ENCODE measurements at regions not wholly inside any gene's neighbourhood (a gene's known extent, or its start where the extent isn't known, plus 50 kb on each side); places are given as distances from the start of the nearest gene placed in this dataset.

DNA sequence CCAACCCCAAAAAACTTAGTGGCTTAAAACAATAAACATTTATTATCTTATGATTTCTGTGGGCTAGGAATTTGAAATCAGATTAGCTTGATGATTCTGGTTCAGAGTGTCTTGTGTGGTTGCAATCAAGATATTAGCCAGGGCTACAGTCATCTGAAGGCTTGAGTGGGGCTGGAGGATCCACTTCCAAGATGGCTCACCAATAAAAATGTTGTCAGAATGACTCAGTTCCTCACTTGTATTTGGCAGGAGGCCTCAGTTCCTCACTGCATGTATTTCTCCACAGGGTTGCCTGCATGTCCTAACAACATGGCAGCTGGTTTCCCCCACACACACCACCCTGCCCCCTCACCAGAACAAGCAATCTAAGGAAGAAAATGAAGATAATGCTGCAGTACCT, 98.2 kb upstream of the NIPBL start:
- TF ChIP-seq SIN3A (IDR thresholded peaks at IDR 0.05; ENCODE audit: borderline replicate concordance, insufficient read depth, low read length) = no peak
- TF ChIP-seq POLR2AphosphoS5 (IDR thresholded peaks at IDR 0.05; ENCODE audit: low read depth, low read length) = no peak
- TF ChIP-seq TAF1 (IDR thresholded peaks at IDR 0.05; ENCODE audit: borderline replicate concordance, insufficient read depth, low read length) = no peak
- TF ChIP-seq FOXP2 (optimal IDR thresholded peaks at IDR 0.05; ENCODE audit: borderline replicate concordance, extremely low read depth, extremely low read length, insufficient read depth) = no peak
- TF ChIP-seq, protein P1, sequence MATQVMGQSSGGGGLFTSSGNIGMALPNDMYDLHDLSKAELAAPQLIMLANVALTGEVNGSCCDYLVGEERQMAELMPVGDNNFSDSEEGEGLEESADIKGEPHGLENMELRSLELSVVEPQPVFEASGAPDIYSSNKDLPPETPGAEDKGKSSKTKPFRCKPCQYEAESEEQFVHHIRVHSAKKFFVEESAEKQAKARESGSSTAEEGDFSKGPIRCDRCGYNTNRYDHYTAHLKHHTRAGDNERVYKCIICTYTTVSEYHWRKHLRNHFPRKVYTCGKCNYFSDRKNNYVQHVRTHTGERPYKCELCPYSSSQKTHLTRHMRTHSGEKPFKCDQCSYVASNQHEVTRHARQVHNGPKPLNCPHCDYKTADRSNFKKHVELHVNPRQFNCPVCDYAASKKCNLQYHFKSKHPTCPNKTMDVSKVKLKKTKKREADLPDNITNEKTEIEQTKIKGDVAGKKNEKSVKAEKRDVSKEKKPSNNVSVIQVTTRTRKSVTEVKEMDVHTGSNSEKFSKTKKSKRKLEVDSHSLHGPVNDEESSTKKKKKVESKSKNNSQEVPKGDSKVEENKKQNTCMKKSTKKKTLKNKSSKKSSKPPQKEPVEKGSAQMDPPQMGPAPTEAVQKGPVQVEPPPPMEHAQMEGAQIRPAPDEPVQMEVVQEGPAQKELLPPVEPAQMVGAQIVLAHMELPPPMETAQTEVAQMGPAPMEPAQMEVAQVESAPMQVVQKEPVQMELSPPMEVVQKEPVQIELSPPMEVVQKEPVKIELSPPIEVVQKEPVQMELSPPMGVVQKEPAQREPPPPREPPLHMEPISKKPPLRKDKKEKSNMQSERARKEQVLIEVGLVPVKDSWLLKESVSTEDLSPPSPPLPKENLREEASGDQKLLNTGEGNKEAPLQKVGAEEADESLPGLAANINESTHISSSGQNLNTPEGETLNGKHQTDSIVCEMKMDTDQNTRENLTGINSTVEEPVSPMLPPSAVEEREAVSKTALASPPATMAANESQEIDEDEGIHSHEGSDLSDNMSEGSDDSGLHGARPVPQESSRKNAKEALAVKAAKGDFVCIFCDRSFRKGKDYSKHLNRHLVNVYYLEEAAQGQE (IDR thresholded peaks at IDR 0.05; ENCODE audit: insufficient read depth in 1 of 2, low read depth in 2 of 2, low read length in 2 of 2) = no peak

DNA sequence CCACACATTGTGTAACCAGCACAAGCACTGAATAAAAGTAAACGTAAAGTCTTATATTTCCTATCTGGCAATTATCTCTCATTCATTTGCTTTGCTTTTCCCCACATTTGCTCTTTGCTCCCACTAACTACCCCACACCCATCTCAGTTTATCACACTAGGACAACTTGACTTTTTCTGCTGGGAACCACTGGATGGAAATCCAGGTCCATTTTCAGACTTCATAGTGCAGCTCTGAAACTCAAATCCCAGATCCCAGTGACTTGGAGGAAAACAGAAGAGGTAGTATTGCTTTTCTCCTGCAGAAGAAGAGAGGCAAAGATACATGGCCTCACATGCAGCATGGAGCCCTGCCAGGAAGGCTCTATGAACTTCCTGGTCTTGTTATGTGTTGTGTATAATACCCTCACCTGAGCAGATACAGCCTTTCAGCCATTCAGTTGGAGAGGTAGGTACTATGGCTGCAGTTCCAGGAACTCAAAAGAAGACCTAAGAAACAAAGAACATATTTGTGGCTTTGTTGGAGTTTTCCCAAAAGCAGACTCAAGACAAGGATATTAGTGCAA, 90.0 kb upstream of the NIPBL start:
- TF ChIP-seq, protein P1 (IDR thresholded peaks at IDR 0.05; ENCODE audit: insufficient read depth in 1 of 2, low read depth in 2 of 2, low read length in 2 of 2) = no peak
- no peak for TF ChIP-seq SIN3A (IDR thresholded peaks at IDR 0.05; ENCODE audit: borderline replicate concordance, insufficient read depth, low read length)
- TF ChIP-seq POLR2AphosphoS5 (IDR thresholded peaks at IDR 0.05; ENCODE audit: low read depth, low read length) = no peak
- no peak for TF ChIP-seq FOXP2 (optimal IDR thresholded peaks at IDR 0.05; ENCODE audit: borderline replicate concordance, extremely low read depth, extremely low read length, insufficient read depth)
- no peak for TF ChIP-seq TAF1 (IDR thresholded peaks at IDR 0.05; ENCODE audit: borderline replicate concordance, insufficient read depth, low read length)

DNA sequence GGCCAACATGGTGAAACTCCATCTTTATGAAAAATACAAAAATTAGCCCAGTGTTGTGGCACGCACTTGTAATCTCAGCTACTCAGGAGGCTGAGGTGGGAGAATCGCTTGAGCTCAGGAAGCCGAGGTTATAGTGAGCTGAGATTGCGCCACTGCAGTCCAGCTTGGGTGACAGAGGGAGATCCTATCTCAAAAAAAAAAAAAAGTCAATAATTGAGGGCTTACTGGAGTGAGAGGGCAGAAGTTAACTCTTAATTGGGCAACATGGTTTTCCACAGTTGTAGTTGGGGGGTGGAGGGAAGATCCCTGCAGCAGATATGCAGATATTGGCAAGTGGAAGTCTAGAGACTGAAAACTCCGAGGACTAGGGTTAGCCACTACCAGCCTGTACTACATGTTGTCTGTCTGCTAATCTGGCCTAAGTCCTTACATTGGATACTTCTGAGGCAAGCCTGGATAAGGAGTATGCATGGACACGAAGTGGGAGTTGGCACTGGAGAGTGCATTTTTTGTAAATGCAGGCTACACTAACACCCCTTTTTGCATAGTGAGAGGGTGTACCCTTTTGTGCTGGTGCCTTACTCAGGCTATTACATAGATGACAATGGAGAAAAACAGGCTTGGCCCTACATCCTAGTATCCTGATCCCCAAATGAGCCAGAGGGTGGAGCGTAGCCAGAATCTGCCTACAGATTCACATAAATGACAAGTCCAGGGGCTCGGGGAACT, 89.0 kb upstream of the NIPBL start:
- TF ChIP-seq POLR2AphosphoS5 (IDR thresholded peaks at IDR 0.05; ENCODE audit: low read depth, low read length) (no peak), FOXP2 (optimal IDR thresholded peaks at IDR 0.05; ENCODE audit: borderline replicate concordance, extremely low read depth, extremely low read length, insufficient read depth) (no peak), TAF1 (IDR thresholded peaks at IDR 0.05; ENCODE audit: borderline replicate concordance, insufficient read depth, low read length) (no peak), SIN3A (IDR thresholded peaks at IDR 0.05; ENCODE audit: borderline replicate concordance, insufficient read depth, low read length) (no peak)
- TF ChIP-seq, protein P1 (IDR thresholded peaks at IDR 0.05; ENCODE audit: insufficient read depth in 1 of 2, low read depth in 2 of 2, low read length in 2 of 2) = no peak

DNA sequence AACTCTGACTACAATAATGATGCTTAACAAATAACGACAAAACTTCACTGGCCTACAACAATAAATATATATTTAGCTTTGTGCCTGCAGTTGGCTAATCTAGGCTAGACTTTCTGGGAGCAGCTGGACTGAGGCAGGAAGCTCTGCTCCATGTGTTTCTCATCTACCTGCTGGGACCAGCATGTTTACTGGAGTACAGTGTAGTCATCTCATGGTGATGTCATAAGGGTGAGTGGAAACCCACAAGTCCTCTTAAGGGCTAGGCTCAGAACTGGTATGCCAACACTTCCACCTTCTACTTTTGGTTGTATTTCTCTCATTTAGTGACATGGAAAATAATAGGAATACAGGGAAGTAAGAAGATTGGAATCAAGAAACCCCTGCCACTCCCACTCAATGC, 85.7 kb upstream of the NIPBL start:
- TF ChIP-seq POLR2AphosphoS5 (IDR thresholded peaks at IDR 0.05; ENCODE audit: low read depth, low read length) = no peak
- TF ChIP-seq, protein P1 (IDR thresholded peaks at IDR 0.05; ENCODE audit: insufficient read depth in 1 of 2, low read depth in 2 of 2, low read length in 2 of 2) = no peak
- TF ChIP-seq TAF1 (IDR thresholded peaks at IDR 0.05; ENCODE audit: borderline replicate concordance, insufficient read depth, low read length) = no peak
- no peak for TF ChIP-seq FOXP2 (optimal IDR thresholded peaks at IDR 0.05; ENCODE audit: borderline replicate concordance, extremely low read depth, extremely low read length, insufficient read depth)
- no peak for TF ChIP-seq SIN3A (IDR thresholded peaks at IDR 0.05; ENCODE audit: borderline replicate concordance, insufficient read depth, low read length)

Data from PFSK-1 (cell line).